GM10847 (cell line): ENCODE measurements at regions not wholly inside any gene's neighbourhood (a gene's known extent, or its start where the extent isn't known, plus 50 kb on each side); places are given as distances from the start of the nearest gene placed in this dataset.

ENCODE experiments used
- POLR2A ChIP-seq: IDR thresholded peaks from 2 replicates; pipeline ENCODE4 v1.6.1; 2011; ENCODE audit not compliant: insufficient read length; ENCODE audit errors: extremely low read depth

- TF ChIP-seq POLR2A: no peak
Measured at GRCh38 chr2:8224347-8225190, 457.3 kb upstream of the ID2 start.

GRCh38 chr2:8225266-8225665 is 456.6 kb upstream of the ID2 start:
- no peak for TF ChIP-seq POLR2A

GRCh38 chr2:8225798-8226197 is 456.1 kb upstream of the ID2 start:
- no peak for TF ChIP-seq POLR2A

DNA sequence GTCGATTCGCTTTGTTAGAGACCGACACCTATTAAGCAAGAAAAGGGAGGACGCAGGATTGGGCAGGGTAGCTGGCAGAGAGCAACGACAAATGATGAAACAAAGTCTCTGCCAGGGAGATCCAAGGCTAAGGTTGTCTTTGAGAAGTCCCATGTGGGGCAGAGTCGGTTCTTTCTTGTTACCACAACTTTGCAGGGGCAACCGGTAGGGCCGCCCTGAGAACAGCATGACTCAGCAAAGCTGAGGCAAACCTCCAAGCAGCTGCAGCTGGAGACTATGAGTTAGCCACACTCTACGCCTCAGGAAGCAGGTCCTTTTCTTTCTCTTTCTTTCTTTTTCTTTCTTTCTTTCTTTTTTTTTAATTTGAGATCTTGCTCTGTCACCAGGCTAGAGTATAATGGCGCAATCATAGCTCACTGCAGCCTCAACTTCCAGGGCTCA is 452.3 kb upstream of the ID2 start:
- TF ChIP-seq POLR2A: no peak

DNA sequence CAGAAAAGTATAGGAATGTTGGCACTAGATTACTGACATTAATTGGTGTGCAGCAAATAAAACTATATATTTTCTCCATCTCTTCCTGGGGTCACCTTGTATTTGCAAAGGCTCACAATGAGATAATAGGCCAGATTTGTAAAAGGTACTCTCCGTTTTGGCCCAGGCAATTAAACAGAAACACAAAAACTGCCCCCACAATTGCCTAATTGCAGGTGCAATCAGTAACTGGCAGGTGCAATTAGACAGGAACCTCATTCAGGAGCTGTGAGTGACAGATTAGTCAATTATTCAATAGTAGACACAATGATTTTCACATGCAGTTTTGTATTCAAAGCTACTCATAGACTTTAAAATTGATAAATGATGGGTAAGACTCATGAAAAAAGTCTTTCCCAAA is 451.4 kb upstream of the ID2 start:
- TF ChIP-seq POLR2A: no peak

DNA sequence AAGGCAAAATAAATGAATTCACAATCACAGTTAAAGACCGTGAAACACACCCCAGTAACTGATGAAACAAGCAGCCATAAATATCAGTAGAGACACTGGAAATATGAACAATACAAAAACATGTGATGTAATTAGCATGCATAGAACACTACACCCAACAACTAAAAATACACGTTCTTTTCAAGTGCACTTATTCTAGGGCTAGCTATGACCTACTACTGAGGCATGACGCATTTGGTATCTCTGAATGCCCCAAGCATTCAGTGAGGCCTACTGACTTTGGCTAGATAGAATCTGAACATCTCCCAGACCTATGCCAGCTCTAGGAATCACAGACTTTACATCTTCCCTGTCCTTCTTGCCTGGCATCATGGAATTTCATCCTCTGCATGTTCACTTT is 450.0 kb upstream of the ID2 start:
- no peak for TF ChIP-seq POLR2A

GRCh38 chr2:8232871-8233270 is 449.0 kb upstream of the ID2 start:
- no peak for TF ChIP-seq POLR2A

DNA sequence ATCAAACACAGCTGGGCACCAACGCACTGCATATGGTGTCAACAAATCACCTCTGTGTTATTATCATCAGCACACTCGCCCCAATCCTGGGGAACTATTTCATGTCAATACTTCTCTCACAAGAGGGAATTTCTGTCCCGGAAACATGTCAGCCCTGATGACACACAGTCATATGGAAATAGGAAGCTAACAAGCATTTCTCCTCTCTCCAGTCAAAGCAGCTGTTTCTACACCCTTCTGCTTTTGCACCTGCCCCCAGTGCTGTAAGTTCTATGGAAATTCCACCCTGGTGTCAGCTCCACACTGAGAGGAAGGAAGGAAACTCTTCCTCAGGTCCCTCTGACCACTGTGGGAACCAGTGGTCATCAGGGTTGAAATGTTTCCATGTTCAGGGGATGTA is 447.6 kb upstream of the ID2 start:
- no peak for TF ChIP-seq POLR2A

GRCh38 chr2:8234757-8235374 is 447.0 kb upstream of the ID2 start:
- no peak for TF ChIP-seq POLR2A

DNA sequence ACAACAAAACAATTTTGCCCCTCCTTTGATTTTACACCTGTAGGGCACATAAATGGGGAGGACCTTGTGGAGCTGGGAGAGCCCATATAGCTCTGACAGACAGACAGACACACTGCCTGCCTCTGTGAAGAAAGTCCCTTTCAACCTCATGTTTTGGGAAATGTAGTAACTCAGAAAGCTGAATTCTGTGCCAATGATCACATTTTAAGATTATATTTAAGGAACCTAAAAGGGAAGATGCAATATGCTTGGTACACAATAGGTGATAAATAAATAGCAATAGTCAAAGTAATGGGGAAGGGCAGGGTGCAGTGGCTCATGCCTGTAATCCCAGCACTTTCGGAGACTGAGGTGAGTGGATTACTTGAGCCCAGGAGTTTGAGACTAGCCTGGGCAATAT is 446.4 kb upstream of the ID2 start:
- no peak for TF ChIP-seq POLR2A

DNA sequence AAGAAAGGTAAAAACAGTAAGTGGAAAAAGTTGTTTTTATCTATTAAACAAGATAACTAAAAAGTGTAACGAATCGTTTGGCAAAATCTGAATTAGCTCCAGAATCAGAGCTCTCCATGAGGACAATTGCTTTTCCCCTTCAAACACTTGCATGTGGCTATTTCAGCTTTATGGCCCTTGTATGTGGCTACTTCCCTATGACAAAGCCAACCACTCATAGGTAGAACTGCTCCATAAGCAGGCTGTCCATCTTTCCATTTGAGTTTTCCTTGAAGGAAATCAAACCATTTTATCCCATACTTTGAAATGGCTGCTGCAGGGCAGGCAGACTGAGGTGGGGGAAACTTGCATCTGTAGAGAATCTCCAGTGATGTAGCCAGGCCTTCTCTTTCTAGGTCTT is 445.5 kb upstream of the ID2 start:
- TF ChIP-seq POLR2A: no peak

GRCh38 chr2:8238521-8239230 is 443.2 kb upstream of the ID2 start:
- no peak for TF ChIP-seq POLR2A

DNA sequence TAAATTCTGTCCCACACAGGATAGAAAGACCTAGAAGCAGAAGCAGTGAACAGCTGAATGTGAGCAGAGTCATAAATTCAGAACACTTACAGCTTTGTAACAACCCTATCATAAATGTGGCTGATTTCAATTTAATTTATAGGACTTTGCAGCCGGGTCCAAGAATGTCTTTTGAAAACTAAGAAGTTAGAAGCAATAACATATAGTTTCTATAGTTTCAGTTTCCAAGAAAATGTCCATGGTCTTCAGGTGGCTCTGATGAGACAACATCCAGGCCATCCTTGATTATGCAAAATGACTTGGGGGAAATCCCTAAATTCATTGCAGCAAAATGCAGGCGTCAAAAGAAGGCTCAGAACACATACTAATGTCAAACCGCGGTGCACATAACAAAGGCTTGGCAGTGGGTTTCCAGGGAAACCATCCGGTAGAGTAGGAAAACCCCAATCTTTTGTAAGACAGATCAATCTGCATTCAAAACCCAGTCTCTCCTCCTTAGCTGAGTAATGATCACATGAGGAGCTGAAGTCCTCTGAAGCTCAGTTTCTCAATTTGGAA is 442.2 kb upstream of the ID2 start:
- no peak for TF ChIP-seq POLR2A

- TF ChIP-seq POLR2A: no peak
Measured at GRCh38 chr2:8241317-8241716, 440.5 kb upstream of the ID2 start.

GRCh38 chr2:8242739-8243138 is 439.1 kb upstream of the ID2 start:
- no peak for TF ChIP-seq POLR2A
